ENCODE measurements at regions not wholly inside any gene's neighbourhood (a gene's known extent, or its start where the extent isn't known, plus 50 kb on each side); places are given as distances from the start of the nearest gene placed in this dataset.

GRCh38 chr5:135711911-135712310 lies 122.6 kb upstream of the SLC25A48 start:
- TF ChIP-seq CTCF (IDR thresholded peaks at IDR 0.05; ENCODE audit: low read length): no peak
- no peak for TF ChIP-seq EZH2 (optimal IDR thresholded peaks at IDR 0.05; ENCODE audit: low read depth, low read length)
